HUES6 (cell line): ENCODE measurements at regions not wholly inside any gene's neighbourhood (a gene's known extent, or its start where the extent isn't known, plus 50 kb on each side); places are given as distances from the start of the nearest gene placed in this dataset.

Source experiments
- H3K27ac ChIP-seq: 2 replicates; pipeline ENCODE4 v1.7.0; 2013; ENCODE audit warnings: low read depth, mild to moderate bottlenecking, low read length, inconsistent platforms
- H3K27me3 ChIP-seq: 2 replicates; pipeline ENCODE4 v1.6.1; 2013; ENCODE audit warnings: low read length; ENCODE audit not compliant: control insufficient read depth, insufficient read depth
- H3K36me3 ChIP-seq: 2 replicates; pipeline ENCODE4 v1.6.1; 2013; ENCODE audit warnings: low read length; ENCODE audit not compliant: control insufficient read depth, insufficient read depth
- H3K4me1 ChIP-seq: 2 replicates; pipeline ENCODE4 v1.6.1; 2013; ENCODE audit warnings: low read length; ENCODE audit not compliant: control insufficient read depth, insufficient read depth
- H3K4me3 ChIP-seq: 2 replicates; pipeline ENCODE4 v1.5.1; 2013; ENCODE audit warnings: low read depth, low read length
- H3K9ac ChIP-seq: one replicate; pipeline ENCODE4 v1.6.1; 2013; ENCODE audit warnings: mild to moderate bottlenecking, low read length
- H3K9me3 ChIP-seq: 2 replicates; pipeline ENCODE4 v1.6.1; 2013; ENCODE audit warnings: low read depth, low read length; ENCODE audit not compliant: control insufficient read depth, insufficient read depth

DNA sequence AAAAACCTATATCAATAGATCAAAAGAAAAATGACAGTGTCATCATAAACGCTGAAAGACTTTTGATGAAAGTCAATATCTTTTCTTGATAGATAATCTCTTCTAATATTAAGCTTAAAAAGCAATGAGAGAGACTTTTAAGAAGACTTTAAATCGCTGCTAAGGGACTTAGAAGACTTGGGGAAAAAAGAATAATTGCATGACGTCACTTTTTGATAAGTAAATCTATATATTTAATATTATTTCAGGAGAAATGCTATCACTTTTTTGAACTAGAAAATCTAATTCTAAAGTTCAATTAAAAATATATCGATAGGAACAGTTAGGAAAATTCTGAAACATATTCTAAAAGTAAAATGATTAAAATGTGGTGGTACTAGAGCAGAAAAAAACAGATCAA, 78.7 kb upstream of the TSHZ2 start:
- no peaks in the 10 kb centered on the region for H3K9me3 ChIP-seq

DNA sequence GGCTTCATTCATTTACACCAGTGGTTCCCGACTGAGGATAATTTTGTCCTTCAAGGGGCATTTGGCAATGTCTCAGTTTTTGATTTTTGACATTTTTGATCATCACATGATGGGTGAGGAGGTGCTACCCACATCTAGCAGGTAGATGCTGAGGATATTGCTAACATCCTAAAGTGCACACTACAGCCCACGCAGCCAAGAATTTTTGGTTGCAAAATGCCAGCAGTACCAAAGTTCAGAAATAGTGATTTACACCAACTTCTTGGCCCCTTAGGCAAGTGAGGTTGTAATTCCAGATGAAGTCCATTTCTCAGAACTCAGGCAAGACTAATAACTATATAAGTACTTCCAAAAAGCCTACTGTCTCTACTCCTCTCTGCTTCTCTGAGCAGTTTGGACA, 80.1 kb upstream of the TSHZ2 start:
- Histone ChIP-seq H3K9ac (no peak overlapping the region), H3K36me3 (no peaks in the 10 kb centered on the region), H3K27ac (no peak overlapping the region), H3K27me3 (no peaks in the 10 kb centered on the region), H3K4me3 (no peak overlapping the region), H3K9me3 (no peaks in the 10 kb centered on the region), H3K4me1 (no peaks in the 10 kb centered on the region)

More for the DNA sequence above, 78.7 kb upstream of the TSHZ2 start:
- H3K36me3 ChIP-seq, result no peaks in the 10 kb centered on the region
- no peak overlapping the region for H3K27ac ChIP-seq
- H3K27me3 ChIP-seq, result no peaks in the 10 kb centered on the region
- no peak overlapping the region for H3K4me3 ChIP-seq
- H3K4me1 ChIP-seq, result no peaks in the 10 kb centered on the region
- no peak overlapping the region for H3K9ac ChIP-seq

DNA sequence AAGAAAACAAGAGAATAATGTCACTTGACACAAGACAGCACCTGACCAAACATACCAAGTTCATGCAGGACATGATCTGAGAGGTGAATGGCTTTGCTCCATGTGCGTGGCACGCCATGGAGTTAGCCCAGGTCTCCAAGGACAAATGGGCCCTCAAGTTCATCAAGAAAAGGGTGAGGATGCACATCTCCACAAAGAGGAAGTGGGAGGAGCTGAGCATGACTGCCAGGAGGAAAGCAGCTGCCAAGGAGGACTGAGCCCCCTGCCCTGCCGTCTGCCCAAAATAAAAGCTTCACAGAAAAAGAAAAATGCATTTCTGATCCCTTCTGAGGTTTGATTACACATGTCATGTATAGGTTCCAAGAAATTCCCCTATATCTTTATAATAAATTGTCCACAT, 82.0 kb upstream of the TSHZ2 start:
- H3K4me3 ChIP-seq, result no peak overlapping the region
- H3K9me3 ChIP-seq, result no peaks in the 10 kb centered on the region
- H3K27ac ChIP-seq, result no peak overlapping the region
- no peaks in the 10 kb centered on the region for H3K4me1 ChIP-seq
- H3K36me3 ChIP-seq, result no peaks in the 10 kb centered on the region
- no peak overlapping the region for H3K9ac ChIP-seq
- H3K27me3 ChIP-seq, result no peaks in the 10 kb centered on the region

DNA sequence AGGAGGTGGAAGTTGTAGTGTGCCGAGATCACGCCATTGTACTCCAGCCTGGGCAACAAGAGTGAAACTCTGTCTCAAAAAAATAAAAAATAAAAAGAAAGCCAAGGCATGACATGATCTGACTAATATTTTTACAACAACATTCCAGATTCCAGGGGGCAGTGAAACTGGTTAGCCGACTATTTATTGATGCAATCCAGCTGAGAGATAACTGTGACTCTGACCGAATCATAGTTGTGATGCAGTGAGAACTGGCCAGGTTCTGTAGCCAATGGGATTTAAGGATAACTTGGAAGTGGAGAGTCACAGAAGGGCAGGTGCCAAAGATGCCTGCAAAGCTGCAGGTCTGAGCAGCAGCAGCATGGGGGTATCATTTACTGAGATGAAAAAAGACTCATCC, 82.9 kb upstream of the TSHZ2 start:
- Histone ChIP-seq H3K36me3 (no peaks in the 10 kb centered on the region), H3K4me3 (no peak overlapping the region), H3K4me1 (no peaks in the 10 kb centered on the region), H3K27ac (no peak overlapping the region), H3K9me3 (no peaks in the 10 kb centered on the region), H3K9ac (no peak overlapping the region), H3K27me3 (no peaks in the 10 kb centered on the region)

DNA sequence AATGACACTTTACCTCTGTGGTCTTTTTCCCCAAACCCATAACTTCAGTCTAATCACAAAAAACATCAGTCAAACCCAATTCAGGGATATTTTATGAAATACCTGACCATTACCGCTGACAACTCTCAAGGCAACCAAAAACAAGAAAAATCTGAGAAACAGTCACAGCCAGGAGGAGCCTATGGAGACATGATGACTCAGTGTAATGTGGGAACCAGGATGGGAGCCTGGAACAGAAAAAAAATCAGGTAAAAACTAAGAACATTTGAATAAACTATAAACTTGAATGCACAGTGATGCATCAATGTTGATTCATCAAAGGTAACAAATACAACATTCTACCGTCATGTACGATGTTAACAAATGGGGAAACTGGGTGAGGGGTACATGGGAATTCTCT, 84.1 kb upstream of the TSHZ2 start:
- H3K9ac ChIP-seq, result no peak overlapping the region
- no peak overlapping the region for H3K4me3 ChIP-seq
- no peak overlapping the region for H3K27ac ChIP-seq
- no peaks in the 10 kb centered on the region for H3K9me3 ChIP-seq
- no peaks in the 10 kb centered on the region for H3K4me1 ChIP-seq
- no peaks in the 10 kb centered on the region for H3K36me3 ChIP-seq
- H3K27me3 ChIP-seq, result no peaks in the 10 kb centered on the region

DNA sequence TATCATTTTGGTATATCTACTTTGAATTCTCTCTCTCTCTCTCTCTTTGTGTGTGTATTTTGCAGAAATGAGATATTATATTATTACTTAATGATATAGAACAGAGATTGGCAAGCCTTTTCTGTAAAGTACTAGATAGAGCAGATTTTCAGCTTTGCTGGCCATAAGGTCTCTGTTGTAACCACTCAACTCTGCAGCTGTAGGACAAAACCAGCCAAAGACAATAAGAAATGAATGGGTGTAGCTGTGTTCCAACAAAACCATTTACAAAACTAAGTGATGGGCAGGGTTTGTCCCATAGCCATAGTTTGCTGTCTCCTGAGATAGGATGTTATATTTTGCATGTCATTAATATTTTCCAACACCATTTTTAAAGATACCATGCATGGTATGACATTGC, 91.2 kb upstream of the TSHZ2 start:
- H3K27ac ChIP-seq, result no peak overlapping the region
- no peak overlapping the region for H3K4me3 ChIP-seq
- H3K9me3 ChIP-seq, result no peaks in the 10 kb centered on the region
- no peaks in the 10 kb centered on the region for H3K36me3 ChIP-seq
- no peaks in the 10 kb centered on the region for H3K4me1 ChIP-seq
- H3K27me3 ChIP-seq, result no peaks in the 10 kb centered on the region
- no peak overlapping the region for H3K9ac ChIP-seq

DNA sequence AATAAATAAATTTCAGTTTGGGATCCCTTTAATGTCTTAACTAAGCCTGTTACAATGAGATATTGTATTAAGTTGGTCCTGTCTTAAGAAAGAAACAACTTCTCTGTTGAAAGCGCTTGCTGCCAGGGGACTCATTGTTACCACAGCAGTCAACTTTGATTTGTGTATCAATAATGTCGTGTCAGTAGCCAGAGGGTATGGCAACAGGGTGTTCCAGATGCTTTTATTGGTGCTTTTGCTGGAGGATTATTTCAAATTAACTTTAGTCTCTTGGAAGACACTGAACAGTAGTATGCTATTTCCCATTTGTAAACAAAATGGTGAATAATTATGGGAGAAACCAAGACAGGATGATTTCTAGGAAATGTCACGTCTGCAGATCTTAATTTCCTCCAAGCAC, 91.9 kb upstream of the TSHZ2 start:
- Histone ChIP-seq H3K4me3 (no peak overlapping the region), H3K4me1 (no peaks in the 10 kb centered on the region), H3K36me3 (no peaks in the 10 kb centered on the region), H3K9me3 (no peaks in the 10 kb centered on the region), H3K27me3 (no peaks in the 10 kb centered on the region), H3K9ac (no peak overlapping the region), H3K27ac (no peak overlapping the region)

DNA sequence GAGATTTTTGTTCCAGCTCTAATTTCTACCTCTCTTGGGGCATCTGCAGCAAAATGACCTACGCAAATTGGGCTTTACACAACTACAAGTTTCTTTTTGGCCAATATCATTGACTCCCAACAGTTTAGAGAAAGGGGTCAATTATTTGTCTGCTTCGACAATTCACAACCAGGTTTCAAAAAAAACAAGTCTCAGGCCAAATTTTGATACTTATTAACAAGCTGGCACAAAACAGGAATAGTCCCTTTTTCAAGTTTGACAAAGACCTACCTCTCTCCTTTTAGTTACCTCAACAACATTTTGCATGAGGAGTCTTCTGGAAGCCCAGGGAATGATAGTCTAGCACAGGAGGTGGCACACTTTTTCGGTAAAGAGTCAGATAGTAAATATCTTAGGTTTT, 97.9 kb upstream of the TSHZ2 start:
- Histone ChIP-seq H3K4me1 (no peaks in the 10 kb centered on the region), H3K27ac (no peak overlapping the region), H3K9ac (no peak overlapping the region), H3K4me3 (no peak overlapping the region), H3K9me3 (no peaks in the 10 kb centered on the region), H3K36me3 (no peaks in the 10 kb centered on the region), H3K27me3 (no peaks in the 10 kb centered on the region)

DNA sequence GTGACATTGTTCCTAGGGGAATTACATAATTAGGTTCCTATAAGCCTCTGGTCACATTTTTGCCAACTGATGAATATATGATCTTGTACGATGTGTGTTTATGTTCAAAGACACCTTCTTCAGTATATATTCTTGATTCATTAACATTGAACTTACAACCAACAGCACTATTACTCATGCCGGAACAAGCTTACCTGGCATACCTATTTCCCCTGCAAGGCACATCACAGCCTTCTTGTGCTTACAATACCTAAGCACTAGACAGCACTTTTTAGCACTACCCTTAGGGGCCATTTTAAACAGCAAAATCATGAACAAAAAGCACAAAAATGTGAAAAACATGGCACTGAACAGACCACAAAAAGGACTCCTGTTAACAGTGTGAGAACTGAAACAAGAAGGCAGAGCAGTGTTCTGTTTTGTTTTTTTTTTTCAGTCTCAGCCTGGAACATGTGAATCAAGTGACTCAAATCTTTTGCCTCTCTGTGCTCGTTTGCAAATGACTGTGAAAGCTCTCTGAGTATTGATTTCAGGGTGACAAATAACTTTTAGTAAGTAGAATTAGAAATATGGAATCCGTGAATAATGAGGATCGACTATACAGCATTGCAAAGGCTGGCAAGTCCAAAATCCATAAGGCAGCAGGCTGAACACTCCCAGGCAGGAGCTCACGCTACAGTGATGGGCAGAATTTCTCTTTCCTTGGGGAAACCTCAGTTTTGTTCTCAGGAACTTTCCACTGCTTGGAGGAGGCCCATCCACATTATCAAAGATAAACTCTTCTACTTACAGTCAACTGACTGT, 102.3 kb upstream of the TSHZ2 start:
- Histone ChIP-seq H3K9ac (no peak overlapping the region), H3K36me3 (no peaks in the 10 kb centered on the region), H3K4me3 (no peak overlapping the region), H3K27ac (no peak overlapping the region), H3K4me1 (no peaks in the 10 kb centered on the region), H3K9me3 (no peaks in the 10 kb centered on the region), H3K27me3 (no peaks in the 10 kb centered on the region)

DNA sequence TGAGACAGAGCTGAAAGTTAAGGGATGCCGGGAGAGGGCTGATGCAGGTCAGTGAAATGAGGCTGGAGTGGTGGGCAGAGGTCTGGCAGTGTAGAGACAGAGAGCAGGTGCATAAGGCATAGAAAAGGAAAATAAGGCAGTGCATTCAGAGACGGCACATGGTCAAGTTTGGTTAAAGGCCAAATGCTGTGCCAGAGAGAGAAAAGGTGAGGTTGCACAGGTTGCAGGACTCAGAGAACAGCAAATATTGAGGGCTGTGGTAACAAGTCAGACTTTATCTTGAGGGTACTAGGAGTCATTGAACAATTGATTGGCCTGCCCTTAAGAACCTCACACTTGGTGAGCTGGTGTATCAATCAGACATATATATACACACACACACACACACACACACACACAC, 102.9 kb upstream of the TSHZ2 start:
- H3K27ac ChIP-seq, result no peak overlapping the region
- no peaks in the 10 kb centered on the region for H3K4me1 ChIP-seq
- H3K36me3 ChIP-seq, result no peaks in the 10 kb centered on the region
- H3K9me3 ChIP-seq, result no peaks in the 10 kb centered on the region
- H3K9ac ChIP-seq, result no peak overlapping the region
- H3K4me3 ChIP-seq, result no peak overlapping the region
- no peaks in the 10 kb centered on the region for H3K27me3 ChIP-seq

DNA sequence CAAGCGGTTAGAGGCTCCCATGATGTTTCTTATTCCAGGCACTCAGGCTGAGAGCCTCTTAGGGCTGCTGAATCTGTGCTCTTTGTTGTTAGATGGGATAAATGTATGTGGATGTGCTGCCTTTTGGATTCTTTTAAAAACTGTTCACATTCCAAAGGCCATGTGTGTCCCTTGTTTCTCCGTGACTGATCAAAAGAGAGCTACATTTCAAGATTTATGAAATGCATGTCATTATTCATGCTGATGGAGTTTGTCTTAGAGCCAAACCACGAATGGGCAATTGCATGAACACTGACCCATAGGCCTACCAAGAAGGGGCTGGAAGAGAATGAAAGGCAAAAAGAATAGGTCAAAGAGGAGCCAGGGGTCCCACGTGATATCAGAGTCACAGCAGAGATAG, 104.9 kb upstream of the TSHZ2 start:
- Histone ChIP-seq H3K36me3 (no peaks in the 10 kb centered on the region), H3K9me3 (no peaks in the 10 kb centered on the region), H3K9ac (no peak overlapping the region), H3K4me3 (no peak overlapping the region), H3K4me1 (no peaks in the 10 kb centered on the region), H3K27me3 (no peaks in the 10 kb centered on the region), H3K27ac (no peak overlapping the region)
